A549 (cell line): ENCODE measurements at regions not wholly inside any gene's neighbourhood (a gene's known extent, or its start where the extent isn't known, plus 50 kb on each side); places are given as distances from the start of the nearest gene placed in this dataset.

ENCODE experiments used
- ATAC-seq, 2 experiments: fragments of 200-7000 bp in 1 of 2; fragments of >200 bp in 1 of 2; cut with Nextera tagmentation in 1 of 2; cut with Tn5 transposase in 1 of 2; 3 replicates each; pipeline versions ENCODE4 v1.8.0 to v1.9.1; 2018 to 2020; ENCODE audit warnings: mild to moderate bottlenecking in 1 of 2, moderate library complexity in 1 of 2
- CTCF ChIA-PET: fragments of 300-600 bp; sonication (Branson Sonifier 250); formaldehyde crosslinking; extraction: SDS; loops from one replicate; lab custom pipeline; 2021; ENCODE audit warnings: antibody characterized with exemption, inconsistent platforms; lab: Yijun Ruan, JAX
- POLR2A ChIA-PET: fragments of 350-600 bp; formaldehyde crosslinking; extraction: SDS; loops from one replicate; lab custom pipeline; 2021; ENCODE audit warnings: antibody characterized with exemption, inconsistent platforms; lab: Yijun Ruan, JAX
- DNase-seq, 2 experiments: peaks; one replicate each; pipeline versions ENCODE4 v3.0.0 to v3.0.0-alpha.2; 2011 to 2016; ENCODE audit warnings: low read depth in 1 of 2, low spot score in 1 of 2
- FAIRE-seq: peaks from 2 replicates; lab custom pipeline; 2011; peaks lifted over from hg19 to GRCh38; lab: Jason Lieb, UNC
- H3K27ac ChIP-seq, 2 experiments: fragments of >200 bp; sonication (Bioruptor Twin); formaldehyde crosslinking; 3 replicates each; pipeline ENCODE4 v1.5.1; 2016 to 2017
- H3K4me1 ChIP-seq: fragments of >200 bp; sonication (Bioruptor Twin); formaldehyde crosslinking; 3 replicates; pipeline ENCODE4 v1.6.1; 2016
- H3K4me2 ChIP-seq: fragments of >200 bp; sonication (Bioruptor Twin); formaldehyde crosslinking; 3 replicates; pipeline ENCODE4 v1.6.1; 2016
- H3K4me3 ChIP-seq: fragments of >200 bp; sonication (Bioruptor Twin); formaldehyde crosslinking; 3 replicates; pipeline ENCODE4 v1.5.1; 2016
- H3K9me3 ChIP-seq: fragments of >200 bp; sonication (Bioruptor Twin); formaldehyde crosslinking; 3 replicates; pipeline ENCODE4 v1.6.1; 2016
- CBX2 ChIP-seq: fragments of 200-600 bp; sonication (generic); IDR thresholded peaks from 2 replicates; pipeline ENCODE4 v1.6.1; 2016; ENCODE audit warnings: low read depth, mild to moderate bottlenecking, borderline replicate concordance
- CHD2 ChIP-seq: fragments of 150-350 bp; IDR thresholded peaks from 2 replicates; pipeline ENCODE4 v1.6.1; 2014; ENCODE audit warnings: low read length; ENCODE audit not compliant: partially characterized antibody
- CTCF ChIP-seq: fragments of >200 bp; sonication (Bioruptor Twin); formaldehyde crosslinking; IDR thresholded peaks from 3 replicates; pipeline ENCODE4 v1.5.1; 2016
- EHF ChIP-seq: fragments of 250-450 bp; sonication (Bioruptor Pico); IDR thresholded peaks from 2 replicates; pipeline ENCODE4 v1.5.0; 2020; ENCODE audit warnings: mild to moderate bottlenecking
- ESRRA ChIP-seq: fragments of 150-350 bp; IDR thresholded peaks from 2 replicates; pipeline ENCODE4 v1.6.1; 2014; ENCODE audit warnings: mild to moderate bottlenecking, low read length, borderline replicate concordance
- FOSB ChIP-seq: fragments of 250-450 bp; sonication (Bioruptor Pico); IDR thresholded peaks from 2 replicates; pipeline ENCODE4 v1.5.0; 2020; ENCODE audit warnings: mild to moderate bottlenecking, moderate library complexity
- HDAC2 ChIP-seq: fragments of 200-600 bp; sonication (generic); IDR thresholded peaks from 2 replicates; pipeline ENCODE4 v1.6.1; 2016
- HOXB13 ChIP-seq: fragments of 250-450 bp; sonication (Bioruptor Pico); IDR thresholded peaks from 2 replicates; pipeline ENCODE4 v1.5.0; 2020; ENCODE audit warnings: low read depth, mild to moderate bottlenecking, moderate library complexity
- HOXB5 ChIP-seq: fragments of 250-450 bp; sonication (Bioruptor Pico); IDR thresholded peaks from 2 replicates; pipeline ENCODE4 v1.5.0; 2020; ENCODE audit warnings: mild to moderate bottlenecking, moderate library complexity
- MAZ ChIP-seq: fragments of 150-350 bp; IDR thresholded peaks from 2 replicates; pipeline ENCODE4 v1.6.1; 2014; ENCODE audit warnings: antibody characterized with exemption, low read depth, low read length, borderline replicate concordance
- PBX3 ChIP-seq: IDR thresholded peaks from 2 replicates; pipeline ENCODE4 v1.6.1; 2012
- PHF8 ChIP-seq: fragments of 200-600 bp; sonication (generic); IDR thresholded peaks from 2 replicates; pipeline ENCODE4 v1.6.1; 2016; ENCODE audit warnings: low read depth, mild to moderate bottlenecking, antibody characterized with exemption, moderate library complexity, borderline replicate concordance
- POLR2A ChIP-seq: IDR thresholded peaks from 2 replicates; pipeline ENCODE4 v1.6.1; 2012; ENCODE audit warnings: mild to moderate bottlenecking, low read length
- REST ChIP-seq: fragments of 200-600 bp; sonication (generic); IDR thresholded peaks from 2 replicates; pipeline ENCODE4 v1.6.1; 2016; ENCODE audit warnings: antibody characterized with exemption, mild to moderate bottlenecking, moderate library complexity
- SMC3 ChIP-seq: fragments of >200 bp; sonication (Bioruptor Twin); formaldehyde crosslinking; IDR thresholded peaks from 3 replicates; pipeline ENCODE4 v1.6.1; 2018; ENCODE audit warnings: inconsistent platforms
- USF2 ChIP-seq: fragments of 450-650 bp; IDR thresholded peaks from 2 replicates; pipeline ENCODE4 v1.6.1; 2014; ENCODE audit warnings: antibody characterized with exemption
- ZFP36 ChIP-seq: fragments of 450-650 bp; IDR thresholded peaks from 2 replicates; pipeline ENCODE4 v1.6.1; 2014; ENCODE audit warnings: borderline replicate concordance; ENCODE audit not compliant: partially characterized antibody
- WGBS: methylation state at CpG from one replicate; pipeline ENCODE4 v1.1.6; 2017; ENCODE audit errors: missing lambda C conversion rate; 5-methylcytosine and 5-hydroxymethylcytosine counted together
- TF ChIP-seq, protein P1 (sequence below): fragments of >200 bp; sonication (Bioruptor Twin); formaldehyde crosslinking; IDR thresholded peaks from 2 replicates; pipeline ENCODE4 v1.6.1; 2016

DNA sequence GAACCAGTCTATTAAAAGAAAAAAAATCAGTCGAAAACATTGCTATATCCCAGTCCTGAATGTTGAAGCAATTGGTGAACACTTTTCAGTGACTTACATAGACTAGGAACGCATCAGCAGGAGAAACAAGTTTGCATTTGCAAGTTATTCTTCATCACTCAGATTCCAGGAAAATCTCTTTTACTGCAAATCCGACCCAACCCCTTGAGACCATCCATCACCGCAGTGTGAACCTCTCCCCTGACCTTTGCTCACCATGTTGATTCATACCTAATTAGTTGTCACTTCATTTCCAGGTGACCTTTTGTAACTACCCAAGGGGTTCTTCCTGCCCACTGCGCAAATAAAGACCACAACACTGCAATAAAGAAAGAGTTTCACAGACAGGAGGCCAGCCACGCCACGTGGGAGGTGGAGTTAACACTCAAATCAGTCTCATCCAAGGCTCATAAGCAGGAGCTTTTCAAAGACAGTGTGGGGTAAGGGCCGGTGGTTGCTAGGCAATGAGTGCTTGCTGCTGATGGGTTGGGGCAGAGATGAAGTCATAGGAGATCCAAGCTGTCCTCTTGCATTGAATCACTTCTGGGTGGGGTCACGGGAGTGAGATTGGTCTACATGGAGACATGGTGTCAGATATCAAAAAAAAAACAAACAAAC is 241.3 kb upstream of the TMEM132C start:
- WGBS: 4% methylated on average over 9 of the region's 9 CpGs
- Histone ChIP-seq H3K27ac (no peak overlapping the region), H3K4me3 (no peak overlapping the region), H3K9me3 (no peaks in the 10 kb centered on the region), H3K4me1 (no peaks in the 10 kb centered on the region), H3K4me2 (no peak overlapping the region)
- ChIA-PET CTCF (interaction anchor here (0.8 kb wide), 1 partner anchor 382 kb away, joined by 3 read pairs; no protein-coding TSS in a partner anchor), POLR2A (no interaction called here)
- TF ChIP-seq MAZ: no peak
- no peak for ATAC-seq
- FAIRE-seq: no peak
- DNase-seq: no peak

DNA sequence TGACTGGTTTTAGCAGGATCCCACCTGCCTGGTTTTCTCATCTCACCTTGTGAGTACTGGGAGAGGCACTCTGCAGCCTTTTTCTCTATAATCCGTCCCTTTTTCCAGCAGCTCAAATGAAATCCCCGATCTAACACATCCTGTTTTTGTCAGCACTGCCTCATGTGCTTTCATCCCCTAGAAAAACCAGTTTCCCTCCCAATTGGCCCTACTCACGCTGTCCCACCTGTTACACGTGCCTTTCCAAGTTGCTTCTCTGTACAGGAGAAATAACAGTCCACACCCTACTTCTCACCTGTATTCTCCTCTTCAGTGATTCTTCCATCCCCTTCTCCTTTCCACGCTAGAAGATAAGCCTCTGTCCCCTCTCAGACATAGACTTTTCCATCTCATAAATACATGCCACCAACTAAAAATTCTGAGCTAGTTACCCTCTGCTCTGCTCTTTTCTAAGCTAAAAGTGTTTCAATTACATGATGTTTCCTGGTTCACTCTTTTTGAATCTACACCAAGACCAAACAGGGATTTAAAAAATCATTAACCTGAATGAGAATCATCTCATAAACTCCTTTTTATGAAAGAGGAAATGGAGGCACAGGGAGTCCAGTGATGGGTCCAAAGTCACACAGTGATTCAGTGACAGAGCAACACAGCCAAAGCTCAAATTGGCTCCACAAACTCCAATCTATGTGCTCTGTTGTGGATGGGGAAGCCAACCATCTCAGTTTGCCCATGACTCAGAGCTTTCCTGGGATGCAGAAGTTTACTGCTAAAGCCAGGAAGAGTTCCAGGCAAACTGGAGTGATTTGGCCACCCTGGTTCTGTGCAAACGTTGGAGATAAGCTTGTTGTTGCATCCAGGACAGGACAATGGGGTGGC is 240.0 kb upstream of the TMEM132C start:
- no peak for ATAC-seq
- Histone ChIP-seq H3K27ac (no peak overlapping the region), H3K9me3 (no peaks in the 10 kb centered on the region), H3K4me3 (no peak overlapping the region), H3K4me2 (no peak overlapping the region), H3K4me1 (no peaks in the 10 kb centered on the region)
- POLR2A ChIA-PET: no interaction called here
- CTCF ChIA-PET: interaction anchor here (0.8 to 1.1 kb wide), 2 partner anchors 36 to 381 kb away, joined by 3 read pairs; no protein-coding TSS in a partner anchor
- WGBS: 2% methylated on average over 6 of the region's 6 CpGs
- no peak for DNase-seq
- TF ChIP-seq PHF8 (no peak), HOXB13 (CRISPR knock-in tag) (no peak), ZFP36 (no peak), FOSB (CRISPR knock-in tag) (no peak), REST (no peak)
- FAIRE-seq: no peak

GRCh38 chr12:128033473-128033872 is 233.5 kb upstream of the TMEM132C start:
- Histone ChIP-seq H3K27ac (no peak overlapping the region), H3K4me2 (no peak overlapping the region), H3K4me1 (no peaks in the 10 kb centered on the region), H3K9me3 (no peaks in the 10 kb centered on the region), H3K4me3 (no peak overlapping the region)
- POLR2A ChIA-PET: no interaction called here
- no peak for FAIRE-seq
- CTCF ChIA-PET: no interaction called here
- no peak for DNase-seq
- no peak for ATAC-seq
- WGBS: 4% methylated on average over 2 of the region's 2 CpGs
- no peak for TF ChIP-seq POLR2A
- no peak for TF ChIP-seq EHF (CRISPR knock-in tag)
- no peak for TF ChIP-seq USF2
- no peak for TF ChIP-seq HDAC2
- no peak for TF ChIP-seq HOXB13 (CRISPR knock-in tag)
- no peak for TF ChIP-seq HOXB5
- TF ChIP-seq SMC3: no peak
- no peak for TF ChIP-seq MAZ
- no peak for TF ChIP-seq CHD2
- TF ChIP-seq, protein P1, sequence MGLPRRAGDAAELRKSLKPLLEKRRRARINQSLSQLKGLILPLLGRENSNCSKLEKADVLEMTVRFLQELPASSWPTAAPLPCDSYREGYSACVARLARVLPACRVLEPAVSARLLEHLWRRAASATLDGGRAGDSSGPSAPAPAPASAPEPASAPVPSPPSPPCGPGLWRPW: no peak
- TF ChIP-seq CBX2: no peak
- no peak for TF ChIP-seq CTCF
- TF ChIP-seq FOSB (CRISPR knock-in tag): no peak
- TF ChIP-seq REST: no peak
- TF ChIP-seq ESRRA: no peak
- TF ChIP-seq PBX3: no peak
